ENCODE measurements at regions not wholly inside any gene's neighbourhood (a gene's known extent, or its start where the extent isn't known, plus 50 kb on each side); places are given as distances from the start of the nearest gene placed in this dataset.

DNA sequence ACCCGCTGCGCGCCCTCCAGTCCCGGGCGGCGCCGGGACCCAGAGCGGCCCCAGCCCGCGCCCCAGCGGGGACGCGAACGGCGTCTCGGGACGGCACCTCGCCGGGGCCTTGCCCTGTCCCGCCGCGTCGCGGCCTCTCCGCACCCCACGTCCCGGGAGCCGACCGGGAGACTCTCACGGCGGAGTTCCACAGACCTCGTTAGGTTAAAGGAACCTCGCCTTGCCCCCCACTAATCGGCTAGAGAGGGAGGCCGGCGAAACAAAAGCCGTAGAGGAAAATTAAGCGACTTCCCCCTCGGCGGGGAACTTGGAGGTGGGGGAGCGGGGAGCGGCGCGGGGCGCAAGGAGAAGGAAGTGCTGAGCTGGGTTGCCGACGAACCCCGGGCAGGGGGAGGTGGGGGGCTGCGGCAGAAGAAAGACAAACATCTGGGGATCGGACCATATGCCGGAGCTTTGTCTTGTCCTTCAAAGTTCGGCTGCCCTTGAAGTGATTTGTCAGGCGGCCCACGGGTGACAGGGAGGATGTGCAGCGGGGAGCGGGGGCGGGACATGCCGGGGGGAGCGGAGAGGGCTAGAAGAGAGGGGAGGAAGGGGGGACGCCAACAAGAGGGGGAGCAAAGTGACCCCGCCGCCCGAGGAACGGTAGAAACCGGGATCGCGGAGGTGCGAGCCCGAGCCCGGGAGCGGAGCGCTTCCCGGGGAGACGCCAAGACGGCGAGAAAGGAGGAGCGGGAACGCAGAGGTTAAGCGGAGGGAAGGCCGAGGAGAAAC is 120.0 kb upstream of the RRP15 start:
- TF ChIP-seq CTCF (IDR thresholded peaks at IDR 0.05; ENCODE audit: partially characterized antibody, unreplicated experiment) = no peak
- H3K4me3 Mint-ChIP-seq (ENCODE audit: unreplicated experiment) = peak overlapping the region; percentile 89
- peaks cover 12% of the 10 kb centered on the region for H3K4me1 Mint-ChIP-seq (ENCODE audit: low read depth, unreplicated experiment)
- peak overlapping the region; percentile 81 for H3K27ac Mint-ChIP-seq (ENCODE audit: unreplicated experiment)
- peaks cover 10% of the 10 kb centered on the region for H3K27me3 Mint-ChIP-seq (ENCODE audit: unreplicated experiment)
- peak; percentile 62 for DNase-seq
- no peaks in the 10 kb centered on the region for H3K36me3 Mint-ChIP-seq (ENCODE audit: unreplicated experiment)
- peaks cover 6% of the 10 kb centered on the region for H3K9me3 Mint-ChIP-seq (ENCODE audit: unreplicated experiment)

DNA sequence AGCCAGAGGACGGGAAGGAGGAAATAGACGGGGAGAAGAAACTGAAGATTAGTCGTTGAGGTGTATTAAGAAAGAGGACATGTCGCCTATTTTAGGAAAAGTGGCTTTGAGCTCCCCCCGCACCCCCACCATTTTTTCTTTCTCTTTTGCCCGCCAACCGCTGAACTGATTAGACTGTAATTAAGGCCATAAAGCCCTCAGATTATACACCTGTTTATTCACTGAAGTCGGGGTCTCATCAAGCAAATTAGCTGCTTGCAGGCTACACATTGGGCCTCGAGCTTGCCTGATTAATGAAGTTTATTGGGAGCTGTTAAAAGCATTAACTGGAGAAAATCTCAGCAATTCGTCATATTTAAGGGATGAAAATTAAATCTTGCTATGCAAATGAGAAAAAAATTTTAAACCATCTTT is 119.4 kb upstream of the RRP15 start:
- H3K36me3 Mint-ChIP-seq (ENCODE audit: unreplicated experiment) = no peaks in the 10 kb centered on the region
- H3K27me3 Mint-ChIP-seq (ENCODE audit: unreplicated experiment) = peaks cover 10% of the 10 kb centered on the region
- peak overlapping the region; percentile 81 for H3K27ac Mint-ChIP-seq (ENCODE audit: unreplicated experiment)
- TF ChIP-seq CTCF (IDR thresholded peaks at IDR 0.05; ENCODE audit: partially characterized antibody, unreplicated experiment) = no peak
- H3K4me1 Mint-ChIP-seq (ENCODE audit: low read depth, unreplicated experiment) = peaks cover 12% of the 10 kb centered on the region
- DNase-seq = no peak
- H3K9me3 Mint-ChIP-seq (ENCODE audit: unreplicated experiment) = peaks cover 6% of the 10 kb centered on the region
- peak overlapping the region; percentile 89 for H3K4me3 Mint-ChIP-seq (ENCODE audit: unreplicated experiment)

GRCh38 chr1:218166268-218166945 is 118.7 kb upstream of the RRP15 start:
- Mint-ChIP-seq H3K27ac (ENCODE audit: unreplicated experiment) (no peak overlapping the region), H3K4me3 (ENCODE audit: unreplicated experiment) (peak overlapping the region; percentile 89), H3K4me1 (ENCODE audit: low read depth, unreplicated experiment) (peaks cover 12% of the 10 kb centered on the region), H3K9me3 (ENCODE audit: unreplicated experiment) (peaks cover 6% of the 10 kb centered on the region), H3K36me3 (ENCODE audit: unreplicated experiment) (no peaks in the 10 kb centered on the region), H3K27me3 (ENCODE audit: unreplicated experiment) (peaks cover 10% of the 10 kb centered on the region)
- no peak for DNase-seq
- TF ChIP-seq CTCF (IDR thresholded peaks at IDR 0.05; ENCODE audit: partially characterized antibody, unreplicated experiment) = no peak

GRCh38 chr1:218171302-218171893 is 113.7 kb upstream of the RRP15 start:
- Mint-ChIP-seq H3K36me3 (ENCODE audit: unreplicated experiment) (no peaks in the 10 kb centered on the region), H3K4me3 (ENCODE audit: unreplicated experiment) (no peak overlapping the region), H3K27ac (ENCODE audit: unreplicated experiment) (peak overlapping the region; percentile 2), H3K27me3 (ENCODE audit: unreplicated experiment) (no peaks in the 10 kb centered on the region), H3K9me3 (ENCODE audit: unreplicated experiment) (peaks cover 1% of the 10 kb centered on the region), H3K4me1 (ENCODE audit: low read depth, unreplicated experiment) (peaks cover 2% of the 10 kb centered on the region)
- TF ChIP-seq CTCF (IDR thresholded peaks at IDR 0.05; ENCODE audit: partially characterized antibody, unreplicated experiment) = peak; percentile 80
- DNase-seq = no peak

Measured in glutamatergic neuron (in vitro differentiated cells).